ENCODE measurements at regions not wholly inside any gene's neighbourhood (a gene's known extent, or its start where the extent isn't known, plus 50 kb on each side); places are given as distances from the start of the nearest gene placed in this dataset.

GRCh38 chr4:63619771-63620170, 789.5 kb downstream of the TECRL start:
- no peaks in the 10 kb centered on the region for H3K9me3 ChIP-seq (ENCODE audit: control insufficient read depth in 1 of 2, low read length in 2 of 2)
- H3K36me3 ChIP-seq (ENCODE audit: control insufficient read depth in 1 of 2, insufficient read depth in 2 of 2, low read length in 2 of 2), result no peaks in the 10 kb centered on the region
- no peaks in the 10 kb centered on the region for H3K4me1 ChIP-seq (ENCODE audit: control insufficient read depth in 1 of 2, insufficient read depth in 2 of 2, low read length in 2 of 2)
- H3K4me3 ChIP-seq (ENCODE audit: low read depth in 1 of 2, low read length in 2 of 2), result no peak overlapping the region
- H3K27ac ChIP-seq (ENCODE audit: low read length), result no peak overlapping the region
- H3K27me3 ChIP-seq (ENCODE audit: low read depth, low read length), result no peaks in the 10 kb centered on the region

DNA sequence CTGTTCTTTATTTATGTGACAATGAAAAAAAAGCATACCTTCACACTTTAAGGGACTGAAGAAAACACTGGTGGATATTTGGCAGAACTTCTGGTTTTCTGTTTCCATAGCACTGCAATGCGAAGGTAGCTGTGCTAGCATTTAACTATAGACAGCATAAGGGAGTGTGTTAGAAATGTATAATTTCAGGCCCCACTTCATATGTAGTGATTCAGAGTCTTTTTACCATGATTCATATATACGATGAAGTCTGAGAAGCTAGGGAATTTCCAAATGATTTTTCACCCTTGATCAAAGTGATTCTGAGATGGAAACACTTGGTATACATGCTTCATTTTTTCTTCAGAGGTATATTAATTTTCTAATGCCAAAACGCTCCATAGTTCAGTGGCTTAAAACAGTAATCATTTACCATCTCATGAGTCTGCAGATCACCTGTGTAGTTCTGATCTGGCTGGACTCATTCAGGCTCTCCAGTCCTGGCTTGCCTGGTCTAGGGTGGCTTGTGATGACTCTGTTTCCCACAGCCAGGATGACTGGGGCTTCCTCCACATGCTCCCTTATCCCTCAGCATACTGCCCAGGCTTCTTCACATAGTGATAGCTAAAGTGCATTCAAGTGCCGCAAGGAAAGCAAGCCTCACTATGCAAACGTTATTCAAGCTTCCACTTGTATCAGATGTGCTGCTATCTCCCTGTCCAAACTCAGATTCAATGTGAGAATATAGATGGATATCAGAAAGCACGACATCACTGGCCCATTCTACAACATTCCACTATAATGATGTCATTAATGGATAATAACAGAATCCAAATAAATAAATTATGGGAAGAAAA, 790.1 kb downstream of the TECRL start:
- Histone ChIP-seq H3K4me3 (ENCODE audit: low read depth in 1 of 2, low read length in 2 of 2) (no peak overlapping the region), H3K36me3 (ENCODE audit: control insufficient read depth in 1 of 2, insufficient read depth in 2 of 2, low read length in 2 of 2) (no peaks in the 10 kb centered on the region), H3K27me3 (ENCODE audit: low read depth, low read length) (no peaks in the 10 kb centered on the region), H3K4me1 (ENCODE audit: control insufficient read depth in 1 of 2, insufficient read depth in 2 of 2, low read length in 2 of 2) (no peaks in the 10 kb centered on the region), H3K9me3 (ENCODE audit: control insufficient read depth in 1 of 2, low read length in 2 of 2) (no peaks in the 10 kb centered on the region), H3K27ac (ENCODE audit: low read length) (no peak overlapping the region)

DNA sequence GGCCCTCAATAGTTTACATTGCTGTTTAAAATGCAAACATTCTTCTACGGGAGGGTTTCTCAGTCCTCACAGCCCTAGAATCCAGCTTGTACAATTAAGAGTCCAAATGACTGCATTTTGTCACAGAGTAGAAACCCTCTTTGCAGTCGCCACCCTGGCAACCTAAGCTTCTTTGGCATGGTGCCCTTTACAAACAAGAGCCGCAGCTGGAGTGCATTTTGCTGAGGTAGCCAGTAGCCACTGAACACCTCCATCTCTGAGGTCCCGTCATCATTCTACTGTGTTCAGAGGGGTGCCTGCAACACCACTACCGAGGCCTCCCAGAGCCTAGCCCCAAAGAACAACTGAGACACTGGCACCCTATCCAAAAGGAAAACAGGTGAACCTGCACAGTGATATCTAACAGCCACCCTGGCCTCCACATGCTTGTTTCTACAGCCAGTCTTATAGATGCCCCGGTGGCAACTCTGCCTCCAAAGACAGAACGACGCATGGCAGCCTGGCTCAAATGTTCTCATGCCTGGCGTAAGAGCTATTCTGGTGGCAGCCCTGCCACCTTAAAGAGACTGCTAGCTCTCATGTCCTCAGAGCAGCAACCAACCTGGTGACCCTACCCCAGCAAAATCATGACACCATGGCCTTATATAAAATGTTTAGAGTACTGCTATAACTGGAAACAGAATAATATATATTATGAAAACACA, 801.9 kb downstream of the TECRL start:
- H3K27me3 ChIP-seq (ENCODE audit: low read depth, low read length), result no peaks in the 10 kb centered on the region
- no peaks in the 10 kb centered on the region for H3K4me1 ChIP-seq (ENCODE audit: control insufficient read depth in 1 of 2, insufficient read depth in 2 of 2, low read length in 2 of 2)
- H3K4me3 ChIP-seq (ENCODE audit: low read depth in 1 of 2, low read length in 2 of 2), result no peak overlapping the region
- H3K27ac ChIP-seq (ENCODE audit: low read length), result no peak overlapping the region
- H3K9me3 ChIP-seq (ENCODE audit: control insufficient read depth in 1 of 2, low read length in 2 of 2), result no peaks in the 10 kb centered on the region
- H3K36me3 ChIP-seq (ENCODE audit: control insufficient read depth in 1 of 2, insufficient read depth in 2 of 2, low read length in 2 of 2), result no peaks in the 10 kb centered on the region

GRCh38 chr4:63589796-63590195, 819.5 kb downstream of the TECRL start:
- H3K9me3 ChIP-seq (ENCODE audit: control insufficient read depth in 1 of 2, low read length in 2 of 2), result peaks cover 0 to 4% of the 10 kb centered on the region in 2 donors
- H3K27ac ChIP-seq (ENCODE audit: low read length), result no peak overlapping the region
- no peaks in the 10 kb centered on the region for H3K27me3 ChIP-seq (ENCODE audit: low read depth, low read length)
- H3K4me1 ChIP-seq (ENCODE audit: control insufficient read depth in 1 of 2, insufficient read depth in 2 of 2, low read length in 2 of 2), result no peaks in the 10 kb centered on the region
- H3K36me3 ChIP-seq (ENCODE audit: control insufficient read depth in 1 of 2, insufficient read depth in 2 of 2, low read length in 2 of 2), result no peaks in the 10 kb centered on the region
- H3K4me3 ChIP-seq (ENCODE audit: low read depth in 1 of 2, low read length in 2 of 2), result no peak overlapping the region

DNA sequence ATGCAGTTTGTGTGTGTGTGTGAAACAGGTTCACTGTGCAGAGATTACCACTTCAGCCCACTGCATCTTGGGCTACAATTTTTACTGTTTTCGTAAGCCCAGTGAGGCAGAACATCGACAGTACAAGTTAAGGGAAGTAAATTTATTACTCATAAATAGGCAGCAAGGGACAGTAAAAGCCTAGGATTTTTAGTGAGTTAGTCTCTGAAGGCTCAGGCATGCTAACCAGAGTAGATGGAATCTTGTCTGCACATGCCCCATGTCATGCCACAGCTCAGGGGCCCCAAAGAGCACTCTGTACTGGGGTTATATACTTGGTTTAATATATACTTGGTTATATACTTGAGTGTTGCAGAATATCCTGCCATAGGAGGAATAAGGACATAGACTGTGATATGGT, 825.7 kb downstream of the TECRL start:
- H3K27me3 ChIP-seq (ENCODE audit: low read depth, low read length), result no peaks in the 10 kb centered on the region
- no peaks in the 10 kb centered on the region for H3K4me1 ChIP-seq (ENCODE audit: control insufficient read depth in 1 of 2, insufficient read depth in 2 of 2, low read length in 2 of 2)
- H3K27ac ChIP-seq (ENCODE audit: low read length), result no peak overlapping the region
- H3K9me3 ChIP-seq (ENCODE audit: control insufficient read depth in 1 of 2, low read length in 2 of 2), result no peaks in the 10 kb centered on the region
- no peaks in the 10 kb centered on the region for H3K36me3 ChIP-seq (ENCODE audit: control insufficient read depth in 1 of 2, insufficient read depth in 2 of 2, low read length in 2 of 2)
- no peak overlapping the region for H3K4me3 ChIP-seq (ENCODE audit: low read depth in 1 of 2, low read length in 2 of 2)

DNA sequence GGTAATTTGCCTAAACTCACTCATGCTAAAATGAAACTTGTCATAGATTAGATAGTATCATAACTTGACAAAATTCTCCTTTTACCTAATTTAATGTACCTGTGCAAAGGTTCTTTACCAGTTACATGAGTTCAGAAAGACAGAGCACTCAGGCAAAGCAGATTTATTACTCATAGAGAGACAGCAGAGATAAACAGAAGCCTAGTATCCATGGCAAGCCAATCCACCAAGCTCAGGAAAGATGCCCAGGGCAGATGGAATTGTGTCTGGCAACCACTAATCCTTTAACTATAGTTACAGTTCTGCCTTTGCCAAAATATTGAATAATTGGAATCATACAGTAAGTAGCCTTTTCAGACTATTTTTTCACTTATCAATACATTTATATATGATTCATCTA, 826.2 kb downstream of the TECRL start:
- Histone ChIP-seq H3K4me1 (ENCODE audit: control insufficient read depth in 1 of 2, insufficient read depth in 2 of 2, low read length in 2 of 2) (no peaks in the 10 kb centered on the region), H3K36me3 (ENCODE audit: control insufficient read depth in 1 of 2, insufficient read depth in 2 of 2, low read length in 2 of 2) (no peaks in the 10 kb centered on the region), H3K4me3 (ENCODE audit: low read depth in 1 of 2, low read length in 2 of 2) (no peak overlapping the region), H3K27me3 (ENCODE audit: low read depth, low read length) (no peaks in the 10 kb centered on the region), H3K9me3 (ENCODE audit: control insufficient read depth in 1 of 2, low read length in 2 of 2) (no peaks in the 10 kb centered on the region), H3K27ac (ENCODE audit: low read length) (no peak overlapping the region)

DNA sequence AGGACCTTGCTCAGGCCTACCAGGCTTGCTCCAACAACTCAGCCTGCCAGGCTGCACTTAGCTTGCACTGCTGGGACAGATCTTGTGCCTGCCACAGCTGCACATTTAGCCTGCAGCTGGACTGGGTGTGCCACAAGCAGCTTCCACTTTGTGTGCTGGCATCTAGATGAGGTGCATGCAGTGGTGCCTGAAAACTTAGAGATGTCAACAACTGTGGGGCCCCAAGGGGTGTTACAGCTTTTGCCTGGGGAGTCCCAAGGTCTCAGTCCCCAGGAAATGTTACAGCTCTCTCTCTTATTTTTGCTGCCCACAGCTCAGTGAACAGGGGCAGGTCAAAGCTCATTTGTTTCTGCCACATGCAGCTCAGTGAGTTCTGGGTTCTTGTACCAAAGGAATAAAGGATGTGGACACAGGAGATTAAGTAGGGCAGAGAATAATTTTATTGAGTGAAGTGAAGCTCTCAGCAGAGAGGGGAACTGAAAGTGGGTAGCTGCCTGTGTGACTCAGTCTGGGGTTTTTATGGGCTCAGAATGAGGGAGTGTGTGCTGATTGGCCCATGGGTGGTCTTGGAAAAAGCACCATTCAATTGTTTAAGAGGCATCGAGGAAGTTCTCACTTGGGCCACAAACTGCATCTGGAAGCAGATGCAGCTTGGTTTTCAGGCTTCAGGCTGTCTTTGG, 828.3 kb downstream of the TECRL start:
- no peak overlapping the region for H3K4me3 ChIP-seq (ENCODE audit: low read depth in 1 of 2, low read length in 2 of 2)
- no peak overlapping the region for H3K27ac ChIP-seq (ENCODE audit: low read length)
- H3K36me3 ChIP-seq (ENCODE audit: control insufficient read depth in 1 of 2, insufficient read depth in 2 of 2, low read length in 2 of 2), result no peaks in the 10 kb centered on the region
- H3K27me3 ChIP-seq (ENCODE audit: low read depth, low read length), result no peaks in the 10 kb centered on the region
- H3K4me1 ChIP-seq (ENCODE audit: control insufficient read depth in 1 of 2, insufficient read depth in 2 of 2, low read length in 2 of 2), result no peaks in the 10 kb centered on the region
- H3K9me3 ChIP-seq (ENCODE audit: control insufficient read depth in 1 of 2, low read length in 2 of 2), result peaks cover 6 to 10% of the 10 kb centered on the region in 2 donors

GRCh38 chr4:63578383-63578782, 830.9 kb downstream of the TECRL start:
- no peaks in the 10 kb centered on the region for H3K36me3 ChIP-seq (ENCODE audit: control insufficient read depth in 1 of 2, insufficient read depth in 2 of 2, low read length in 2 of 2)
- peaks cover 13 to 29% of the 10 kb centered on the region in 2 donors for H3K9me3 ChIP-seq (ENCODE audit: control insufficient read depth in 1 of 2, low read length in 2 of 2)
- no peaks in the 10 kb centered on the region for H3K27me3 ChIP-seq (ENCODE audit: low read depth, low read length)

DNA sequence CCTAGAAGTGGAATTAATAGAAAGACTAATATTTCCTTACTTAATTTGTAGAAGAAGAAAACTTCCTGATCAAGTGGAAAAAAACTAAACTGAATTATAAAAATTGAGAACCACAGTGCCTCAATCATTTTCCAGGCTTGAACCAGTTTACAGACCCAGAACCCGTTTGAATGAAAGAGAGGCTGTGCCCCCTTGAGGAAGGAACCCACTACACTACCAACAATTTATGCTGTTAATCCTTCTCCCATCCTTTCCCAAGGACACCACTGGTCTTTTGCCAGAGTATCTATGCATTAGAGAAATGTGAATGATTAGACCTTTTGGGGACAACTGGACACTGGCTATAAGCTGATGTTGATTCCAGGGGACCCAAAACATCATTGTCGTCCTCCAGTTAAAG, 842.6 kb downstream of the TECRL start:
- H3K4me3 ChIP-seq (ENCODE audit: low read depth in 1 of 2, low read length in 2 of 2), result no peak overlapping the region
- H3K4me1 ChIP-seq (ENCODE audit: control insufficient read depth in 1 of 2, insufficient read depth in 2 of 2, low read length in 2 of 2), result no peaks in the 10 kb centered on the region
- no peaks in the 10 kb centered on the region for H3K9me3 ChIP-seq (ENCODE audit: control insufficient read depth in 1 of 2, low read length in 2 of 2)
- no peaks in the 10 kb centered on the region for H3K36me3 ChIP-seq (ENCODE audit: control insufficient read depth in 1 of 2, insufficient read depth in 2 of 2, low read length in 2 of 2)
- H3K27ac ChIP-seq (ENCODE audit: low read length), result no peak overlapping the region
- H3K27me3 ChIP-seq (ENCODE audit: low read depth, low read length), result no peaks in the 10 kb centered on the region

More at GRCh38 chr4:63578383-63578782, 830.9 kb downstream of the TECRL start:
- Histone ChIP-seq H3K4me3 (ENCODE audit: low read depth in 1 of 2, low read length in 2 of 2) (no peak overlapping the region), H3K27ac (ENCODE audit: low read length) (no peak overlapping the region), H3K4me1 (ENCODE audit: control insufficient read depth in 1 of 2, insufficient read depth in 2 of 2, low read length in 2 of 2) (no peaks in the 10 kb centered on the region)

DNA sequence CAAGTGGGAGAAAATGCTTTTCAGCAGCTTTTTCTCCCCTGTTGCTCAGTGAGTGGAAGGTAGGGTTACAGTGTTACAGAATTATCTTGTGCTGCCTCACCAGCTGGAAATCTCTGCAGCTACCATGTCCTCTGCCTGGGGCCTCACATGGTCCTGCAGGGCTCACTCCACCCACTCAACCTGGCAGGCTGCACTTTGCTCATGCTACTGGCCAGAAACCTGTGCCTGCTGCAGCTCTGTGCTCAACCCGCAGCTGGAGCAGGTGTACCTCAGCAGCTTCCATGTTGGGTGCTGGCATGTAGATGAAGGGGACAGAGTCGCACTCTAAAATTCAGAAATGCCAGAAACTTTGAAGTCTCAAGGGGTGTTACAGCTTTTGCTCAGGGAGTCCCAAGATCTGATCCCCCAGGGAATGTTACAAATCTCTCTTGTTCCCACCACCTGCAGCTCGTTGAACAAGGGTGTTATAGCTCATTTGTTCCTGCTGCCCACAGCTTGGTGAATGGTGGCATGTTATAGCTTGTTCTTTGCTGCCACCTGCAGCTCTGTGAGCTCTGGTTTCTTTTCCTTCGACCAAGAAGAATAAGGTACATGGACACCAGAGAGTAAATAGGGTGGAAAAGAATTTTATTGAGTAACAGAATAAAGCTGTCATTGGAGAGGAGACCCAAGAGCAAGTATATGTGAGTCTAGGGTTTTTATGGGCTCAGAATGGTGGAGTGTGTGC, 845.8 kb downstream of the TECRL start:
- H3K36me3 ChIP-seq (ENCODE audit: control insufficient read depth in 1 of 2, insufficient read depth in 2 of 2, low read length in 2 of 2), result no peaks in the 10 kb centered on the region
- H3K9me3 ChIP-seq (ENCODE audit: control insufficient read depth in 1 of 2, low read length in 2 of 2), result no peaks in the 10 kb centered on the region
- H3K4me1 ChIP-seq (ENCODE audit: control insufficient read depth in 1 of 2, insufficient read depth in 2 of 2, low read length in 2 of 2), result no peaks in the 10 kb centered on the region
- H3K4me3 ChIP-seq (ENCODE audit: low read depth in 1 of 2, low read length in 2 of 2), result no peak overlapping the region
- no peaks in the 10 kb centered on the region for H3K27me3 ChIP-seq (ENCODE audit: low read depth, low read length)
- no peak overlapping the region for H3K27ac ChIP-seq (ENCODE audit: low read length)

GRCh38 chr4:63558709-63559108, 850.5 kb downstream of the TECRL start:
- no peaks in the 10 kb centered on the region for H3K9me3 ChIP-seq (ENCODE audit: control insufficient read depth in 1 of 2, low read length in 2 of 2)
- no peak overlapping the region for H3K27ac ChIP-seq (ENCODE audit: low read length)
- H3K4me3 ChIP-seq (ENCODE audit: low read depth in 1 of 2, low read length in 2 of 2), result no peak overlapping the region
- no peaks in the 10 kb centered on the region for H3K36me3 ChIP-seq (ENCODE audit: control insufficient read depth in 1 of 2, insufficient read depth in 2 of 2, low read length in 2 of 2)
- no peaks in the 10 kb centered on the region for H3K4me1 ChIP-seq (ENCODE audit: control insufficient read depth in 1 of 2, insufficient read depth in 2 of 2, low read length in 2 of 2)
- H3K27me3 ChIP-seq (ENCODE audit: low read depth, low read length), result no peaks in the 10 kb centered on the region

Measured in muscle layer of duodenum (tissue), 2 donors.